GM12865 (cell line): ENCODE measurements at regions not wholly inside any gene's neighbourhood (a gene's known extent, or its start where the extent isn't known, plus 50 kb on each side); places are given as distances from the start of the nearest gene placed in this dataset.
A peak's percentile ranks its signal among the peaks of the same experiment; 100 is the strongest.

Source experiments
- DNase-seq: peaks from one replicate; pipeline ENCODE4 v3.0.0; 2010; ENCODE audit warnings: low read depth
- H3K4me3 ChIP-seq: 2 replicates; pipeline ENCODE4 v1.5.1; 2011; ENCODE audit warnings: mild to moderate bottlenecking, low read depth, low read length, control low read depth
- CTCF ChIP-seq: IDR thresholded peaks from 2 replicates; pipeline ENCODE4 v1.5.1; 2011; ENCODE audit warnings: low read length, control low read depth, low read depth, inconsistent platforms; ENCODE audit not compliant: insufficient read depth; ENCODE audit errors: missing control alignments

DNA sequence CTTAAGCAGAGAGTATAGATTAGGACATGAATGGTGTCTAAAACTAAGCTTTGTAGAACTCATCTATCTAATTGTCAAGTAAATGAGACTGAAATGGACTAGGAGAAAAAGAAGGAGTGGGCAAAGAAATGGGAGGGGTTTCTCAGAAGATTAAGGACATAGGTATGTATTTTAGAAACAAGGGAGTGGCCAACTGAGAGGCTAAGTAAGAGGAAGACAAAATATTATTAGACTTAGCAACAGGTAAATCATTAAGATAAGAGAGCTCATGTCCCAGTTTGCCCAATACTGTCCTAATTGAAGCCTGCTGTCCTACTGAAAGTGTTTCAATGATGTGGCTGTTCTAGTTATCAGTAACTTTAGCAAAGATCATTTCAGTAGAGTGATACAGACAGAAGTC, 171.4 kb downstream of the KITLG start:
- TF ChIP-seq CTCF, result no peak
- H3K4me3 ChIP-seq, result no peak overlapping the region
- no peak for DNase-seq

DNA sequence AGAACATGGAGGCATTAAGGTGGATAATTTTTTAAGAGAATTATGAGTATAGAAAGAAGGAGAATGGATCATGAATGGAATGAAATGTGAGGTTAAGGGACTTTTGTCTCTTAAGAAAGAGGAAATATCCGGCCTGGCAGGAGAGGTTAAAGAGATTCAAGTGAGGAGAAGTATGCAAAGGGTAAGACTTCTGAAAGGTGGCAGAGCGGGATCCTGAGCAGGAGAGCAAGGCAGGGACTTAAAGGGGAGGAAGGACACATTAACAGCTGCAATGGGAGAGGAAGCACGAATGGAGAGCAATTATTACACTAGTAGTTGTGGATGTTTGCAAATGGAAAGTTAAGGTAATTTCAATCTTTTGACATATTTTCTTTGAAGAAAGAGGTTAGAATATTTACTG, 171.0 kb downstream of the KITLG start:
- TF ChIP-seq CTCF, result no peak
- no peak for DNase-seq
- H3K4me3 ChIP-seq, result no peak overlapping the region

DNA sequence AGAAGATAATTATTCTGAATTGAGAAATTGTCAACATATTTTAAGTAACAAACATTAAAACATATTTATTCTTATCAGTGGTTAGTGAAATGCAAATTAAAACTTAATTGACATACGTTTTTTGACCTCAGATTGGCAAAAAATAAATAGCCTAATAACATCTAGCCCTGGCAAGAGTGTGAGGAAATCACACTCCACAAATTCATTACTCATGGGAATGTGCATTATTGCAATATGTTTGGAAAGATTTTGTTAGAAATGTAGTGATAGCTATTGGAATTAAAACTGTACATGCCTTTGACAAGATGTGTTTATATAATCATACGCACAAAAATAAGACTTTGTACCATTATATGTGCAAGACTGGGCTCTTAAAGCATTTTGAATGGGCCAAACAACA, 168.6 kb downstream of the KITLG start:
- DNase-seq, result no peak
- H3K4me3 ChIP-seq, result no peak overlapping the region
- no peak for TF ChIP-seq CTCF

GRCh38 chr12:88413646-88414045, 166.6 kb downstream of the KITLG start:
- TF ChIP-seq CTCF, result no peak

DNA sequence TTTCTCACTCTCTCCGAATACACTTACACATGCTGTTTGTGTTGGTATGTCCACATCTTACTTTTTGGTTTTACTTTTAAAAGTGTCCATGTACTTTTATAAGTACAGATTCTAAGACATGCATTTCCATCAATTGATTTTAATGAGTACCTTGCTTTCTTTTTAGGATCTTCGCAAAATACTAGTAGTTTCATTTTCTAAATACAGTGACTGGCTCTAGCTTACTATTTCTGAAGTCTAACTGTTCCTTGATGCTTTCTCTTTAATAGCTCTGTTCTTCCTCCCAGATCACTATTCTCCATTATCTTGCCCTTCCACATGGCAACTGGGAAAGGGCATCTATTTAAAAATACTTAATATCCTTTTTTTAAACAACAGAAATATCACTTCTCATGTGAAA, 164.1 kb downstream of the KITLG start:
- no peak for DNase-seq
- H3K4me3 ChIP-seq, result peak overlapping the region; percentile 43
- no peak for TF ChIP-seq CTCF

More at GRCh38 chr12:88413646-88414045, 166.6 kb downstream of the KITLG start:
- no peak for DNase-seq
- no peak overlapping the region for H3K4me3 ChIP-seq

GRCh38 chr12:88416786-88417185, 163.5 kb downstream of the KITLG start:
- no peak overlapping the region; the same call in 1 of the 2 replicates for H3K4me3 ChIP-seq
- no peak for DNase-seq
- TF ChIP-seq CTCF, result no peak

GRCh38 chr12:88417531-88417930, 162.7 kb downstream of the KITLG start:
- no peak overlapping the region for H3K4me3 ChIP-seq
- DNase-seq, result no peak
- TF ChIP-seq CTCF, result no peak
